ENCODE measurements at regions not wholly inside any gene's neighbourhood (a gene's known extent, or its start where the extent isn't known, plus 50 kb on each side); places are given as distances from the start of the nearest gene placed in this dataset.

GRCh38 chr11:97979741-97980140 lies 1041.0 kb upstream of the CNTN5 start:
- ATAC-seq (ENCODE audit: low read depth) (no peak), DNase-seq (no peak)
- Mint-ChIP-seq H3K4me1 (no peaks in the 10 kb centered on the region), H3K9me3 (ENCODE audit: insufficient read depth) (peaks cover 3% of the 10 kb centered on the region), H3K27me3 (no peaks in the 10 kb centered on the region), H3K4me3 (no peak overlapping the region), H3K27ac (no peak overlapping the region)
- Histone ChIP-seq H3K4me1 (ENCODE audit: control insufficient read depth in 2 of 2, insufficient read depth in 2 of 2, low read length in 2 of 2) (no peaks in the 10 kb centered on the region), H3K27me3 (replicated peaks in 1 of 4; ENCODE audit: control extremely low read depth in 1 of 4, control insufficient read depth in 3 of 4, insufficient read depth in 4 of 4, low read length in 3 of 4) (no peaks in the 10 kb centered on the region), H3K27ac (ENCODE audit: low read length in 2 of 2) (no peak overlapping the region), H3K9me3 (ENCODE audit: control extremely low read depth in 1 of 3, control insufficient read depth in 2 of 3, insufficient read depth in 1 of 3, low read length in 2 of 3) (peaks cover 0 to 10% (median 0%) of the 10 kb centered on the region in 3 donors), H3K9ac (ENCODE audit: low read length) (no peak overlapping the region), H4K20me1 (ENCODE audit: control insufficient read depth, insufficient read depth, low read length, poor library complexity, severe bottlenecking) (no peaks in the 10 kb centered on the region), H3K4me3 (ENCODE audit: control extremely low read depth in 1 of 5, extremely low read depth in 1 of 5, insufficient read depth in 1 of 5, low read depth in 2 of 5, low read length in 4 of 5) (no peak overlapping the region), H3K79me2 (ENCODE audit: control insufficient read depth, insufficient read depth, low read length) (no peaks in the 10 kb centered on the region), H2AFZ (ENCODE audit: insufficient read depth, low read depth, low read length, poor library complexity, severe bottlenecking) (no peak overlapping the region), H3K4me2 (replicated peaks; ENCODE audit: low read depth, low read length, poor library complexity, severe bottlenecking) (no peak overlapping the region), H3K36me3 (replicated peaks in 1 of 2; ENCODE audit: control extremely low read depth in 1 of 2, control insufficient read depth in 1 of 2, extremely low read depth in 1 of 2, insufficient read depth in 2 of 2, low read length in 1 of 2) (no peaks in the 10 kb centered on the region)
- no peak for TF ChIP-seq EZH2 (IDR thresholded peaks at IDR 0.05; ENCODE audit: borderline replicate concordance, insufficient read depth, low read depth, low read length, poor library complexity, severe bottlenecking)
- TF ChIP-seq CTCF (IDR thresholded peaks at IDR 0.05) = no peak
- 75% methylated on average over 1 of the region's 2 CpGs for WGBS (ENCODE audit: insufficient coverage)
- ChIA-PET POLR2A (no interaction called here), CTCF (no interaction called here)
- intact Hi-C loops (cut with micrococcal nuclease) = no loop called here

- POLR2A ChIA-PET = no interaction called here
- no peak overlapping the region for H3K4me3 Mint-ChIP-seq
Observed at GRCh38 chr11:97982512-97982911, 1038.2 kb upstream of the CNTN5 start.

More at GRCh38 chr11:97982512-97982911, 1038.2 kb upstream of the CNTN5 start:
- Histone ChIP-seq H3K4me2 (replicated peaks; ENCODE audit: low read depth, low read length, poor library complexity, severe bottlenecking) (no peak overlapping the region), H4K20me1 (ENCODE audit: control insufficient read depth, insufficient read depth, low read length, poor library complexity, severe bottlenecking) (no peaks in the 10 kb centered on the region), H2AFZ (ENCODE audit: insufficient read depth, low read depth, low read length, poor library complexity, severe bottlenecking) (no peak overlapping the region), H3K27me3 (replicated peaks in 1 of 4; ENCODE audit: control extremely low read depth in 1 of 4, control insufficient read depth in 3 of 4, insufficient read depth in 4 of 4, low read length in 3 of 4) (no peaks in the 10 kb centered on the region), H3K9me3 (ENCODE audit: control extremely low read depth in 1 of 3, control insufficient read depth in 2 of 3, insufficient read depth in 1 of 3, low read length in 2 of 3) (peaks cover 0 to 7% (median 0%) of the 10 kb centered on the region in 3 donors), H3K79me2 (ENCODE audit: control insufficient read depth, insufficient read depth, low read length) (no peaks in the 10 kb centered on the region), H3K4me3 (ENCODE audit: control extremely low read depth in 1 of 5, extremely low read depth in 1 of 5, insufficient read depth in 1 of 5, low read depth in 2 of 5, low read length in 4 of 5) (no peak overlapping the region), H3K36me3 (replicated peaks in 1 of 2; ENCODE audit: control extremely low read depth in 1 of 2, control insufficient read depth in 1 of 2, extremely low read depth in 1 of 2, insufficient read depth in 2 of 2, low read length in 1 of 2) (no peaks in the 10 kb centered on the region), H3K4me1 (ENCODE audit: control insufficient read depth in 2 of 2, insufficient read depth in 2 of 2, low read length in 2 of 2) (no peaks in the 10 kb centered on the region), H3K9ac (ENCODE audit: low read length) (no peak overlapping the region), H3K27ac (ENCODE audit: low read length in 2 of 2) (no peak overlapping the region)
- no peak overlapping the region for H3K27ac Mint-ChIP-seq
- DNase-seq = no peak
- TF ChIP-seq EZH2 (IDR thresholded peaks at IDR 0.05; ENCODE audit: borderline replicate concordance, insufficient read depth, low read depth, low read length, poor library complexity, severe bottlenecking) (no peak), CTCF (IDR thresholded peaks at IDR 0.05) (no peak)
- peaks cover 5% of the 10 kb centered on the region for H3K9me3 Mint-ChIP-seq (ENCODE audit: insufficient read depth)
- no peaks in the 10 kb centered on the region for H3K27me3 Mint-ChIP-seq
- ATAC-seq (ENCODE audit: low read depth) = no peak
- CTCF ChIA-PET = no interaction called here
- H3K4me1 Mint-ChIP-seq = no peaks in the 10 kb centered on the region
- intact Hi-C loops (cut with micrococcal nuclease) = no loop called here
- 92% methylated on average over 6 of the region's 6 CpGs for WGBS (ENCODE audit: insufficient coverage)
